Calu3 (cell line): ENCODE measurements at regions not wholly inside any gene's neighbourhood (a gene's known extent, or its start where the extent isn't known, plus 50 kb on each side); places are given as distances from the start of the nearest gene placed in this dataset.

ENCODE experiments used
- BruUV-seq: library from RNA; stranded (reverse); fragments of 400-500 nt; replicated peaks from 2 replicates; lab custom pipeline; 2021; lab: Mats Ljungman, UMichigan
- CTCF ChIA-PET: fragments of 300-600 bp; sonication (Branson Sonifier 250); formaldehyde crosslinking; loops from one replicate; lab custom pipeline; 2022; ENCODE audit warnings: antibody characterized with exemption; lab: Charles Lee
- DNase-seq: peaks from one replicate; pipeline ENCODE4 v3.0.0; 2022
- H3K27ac Mint-ChIP-seq: one replicate; pipeline ENCODE4 v1.8.0; 2022; ENCODE audit warnings: mixed read lengths; ENCODE audit not compliant: unreplicated experiment
- H3K27me3 Mint-ChIP-seq: one replicate; pipeline ENCODE4 v1.8.0; 2022; ENCODE audit warnings: mixed read lengths; ENCODE audit not compliant: unreplicated experiment
- H3K36me3 Mint-ChIP-seq: one replicate; pipeline ENCODE4 v1.8.0; 2022; ENCODE audit warnings: mild to moderate bottlenecking, moderate library complexity, mixed read lengths; ENCODE audit not compliant: insufficient read depth, unreplicated experiment
- H3K4me1 Mint-ChIP-seq: one replicate; pipeline ENCODE4 v1.8.0; 2022; ENCODE audit warnings: mild to moderate bottlenecking, low read depth, mixed read lengths; ENCODE audit not compliant: unreplicated experiment
- H3K4me3 Mint-ChIP-seq: one replicate; pipeline ENCODE4 v1.8.0; 2022; ENCODE audit warnings: mild to moderate bottlenecking, low read depth, moderate library complexity, mixed read lengths; ENCODE audit not compliant: unreplicated experiment
- H3K9me3 Mint-ChIP-seq: one replicate; pipeline ENCODE4 v1.8.0; 2022; ENCODE audit warnings: low read depth, mixed read lengths; ENCODE audit not compliant: unreplicated experiment
- CTCF ChIP-seq: fragments of 200-600 bp; IDR thresholded peaks from one replicate; pipeline ENCODE4 v1.8.0; 2022; ENCODE audit warnings: antibody characterized with exemption; ENCODE audit not compliant: unreplicated experiment
- intact Hi-C: fragments of 100-400 bp; cut with micrococcal nuclease; formaldehyde crosslinking; loops from one replicate; pipeline ENCODE4 v1.10.0; 2022; ENCODE audit not compliant: unreplicated experiment

GRCh38 chrX:43552703-43553102 lies 103.4 kb upstream of the MAOA start:
- no peak for DNase-seq
- CTCF ChIA-PET = no interaction called here
- peaks cover 4% of the 10 kb centered on the region for H3K9me3 Mint-ChIP-seq
- intact Hi-C loops = no loop called here
- peaks cover 25% of the 10 kb centered on the region for H3K4me1 Mint-ChIP-seq
- H3K4me3 Mint-ChIP-seq = no peak overlapping the region
- H3K27me3 Mint-ChIP-seq = no peaks in the 10 kb centered on the region
- no peak for TF ChIP-seq CTCF
- no TSS peak for BruUV-seq
- H3K27ac Mint-ChIP-seq = no peak overlapping the region
- no peaks in the 10 kb centered on the region for H3K36me3 Mint-ChIP-seq

DNA sequence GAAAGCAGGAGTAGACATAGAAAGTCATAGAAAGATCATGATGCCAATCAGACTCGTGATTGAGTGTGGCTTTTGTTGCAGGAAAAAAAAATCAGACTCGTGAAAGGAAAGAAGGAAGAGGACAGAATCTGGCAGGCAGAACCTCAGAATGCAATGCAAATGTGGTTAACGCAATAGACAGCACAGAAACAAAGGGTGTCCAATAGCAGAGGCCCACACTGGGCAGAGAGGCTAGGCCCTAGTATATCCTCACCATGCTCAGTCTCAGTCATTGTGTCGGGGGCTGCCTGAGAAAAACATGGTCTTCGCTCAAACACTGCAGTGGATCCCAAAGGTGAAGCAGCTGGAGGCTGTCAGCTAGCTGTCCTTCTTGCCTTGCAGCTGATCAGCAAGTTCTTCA lies 102.8 kb upstream of the MAOA start:
- H3K36me3 Mint-ChIP-seq = no peaks in the 10 kb centered on the region
- no peak overlapping the region for H3K4me3 Mint-ChIP-seq
- H3K27ac Mint-ChIP-seq = no peak overlapping the region
- intact Hi-C loops = no loop called here
- no peaks in the 10 kb centered on the region for H3K27me3 Mint-ChIP-seq
- BruUV-seq = no TSS peak
- TF ChIP-seq CTCF = no peak
- CTCF ChIA-PET = no interaction called here
- H3K4me1 Mint-ChIP-seq = peaks cover 25% of the 10 kb centered on the region
- peaks cover 4% of the 10 kb centered on the region for H3K9me3 Mint-ChIP-seq
- no peak for DNase-seq

DNA sequence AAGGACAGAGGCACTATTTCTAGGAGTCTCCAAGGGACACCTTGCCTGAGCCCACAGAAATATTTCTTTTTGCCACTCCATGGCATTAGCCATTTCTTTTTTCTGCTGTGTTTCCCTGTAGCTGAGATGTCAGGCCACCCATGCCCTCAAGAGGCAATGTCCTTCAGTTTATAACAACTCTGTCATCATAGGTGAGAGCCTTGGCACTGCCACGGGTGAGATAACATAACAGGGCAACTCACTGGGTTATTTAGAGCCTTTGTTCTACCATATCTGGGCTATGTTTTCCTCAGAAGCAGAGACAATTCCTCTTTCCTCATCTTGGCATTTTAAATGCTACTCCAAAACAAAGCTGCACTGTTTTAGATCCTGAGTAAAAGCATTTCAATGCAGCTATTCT lies 99.9 kb upstream of the MAOA start:
- CTCF ChIA-PET = no interaction called here
- no peak for DNase-seq
- peaks cover 23% of the 10 kb centered on the region for H3K4me1 Mint-ChIP-seq
- H3K4me3 Mint-ChIP-seq = no peak overlapping the region
- TF ChIP-seq CTCF = no peak
- H3K9me3 Mint-ChIP-seq = no peaks in the 10 kb centered on the region
- H3K27ac Mint-ChIP-seq = no peak overlapping the region
- BruUV-seq = no TSS peak
- intact Hi-C loops = loop anchor here (5.0 kb wide), 2 partner anchors 101 to 381 kb away; partner anchors contain the start of gene MAOA
- H3K36me3 Mint-ChIP-seq = no peaks in the 10 kb centered on the region
- no peaks in the 10 kb centered on the region for H3K27me3 Mint-ChIP-seq

GRCh38 chrX:43557792-43558191 lies 98.3 kb upstream of the MAOA start:
- H3K27ac Mint-ChIP-seq = no peak overlapping the region
- H3K9me3 Mint-ChIP-seq = no peaks in the 10 kb centered on the region
- no peak overlapping the region for H3K4me3 Mint-ChIP-seq
- no peaks in the 10 kb centered on the region for H3K27me3 Mint-ChIP-seq
- DNase-seq = peak; percentile 58
- BruUV-seq = no TSS peak
- intact Hi-C loops = loop anchor here (1.0 to 5.0 kb wide), 3 partner anchors 100 to 380 kb away; partner anchors contain the start of gene MAOA
- CTCF ChIA-PET = interaction anchor here (0.5 to 1.4 kb wide), 2 partner anchors 18 to 208 kb away, joined by 3 to 5 read pairs; no protein-coding TSS in a partner anchor
- H3K36me3 Mint-ChIP-seq = no peaks in the 10 kb centered on the region
- TF ChIP-seq CTCF = no peak
- peaks cover 7% of the 10 kb centered on the region for H3K4me1 Mint-ChIP-seq
